ENCODE measurements at regions not wholly inside any gene's neighbourhood (a gene's known extent, or its start where the extent isn't known, plus 50 kb on each side); places are given as distances from the start of the nearest gene placed in this dataset.

GRCh38 chr9:12182806-12183205, 510.4 kb upstream of the TYRP1 start:
- no peak for DNase-seq

DNA sequence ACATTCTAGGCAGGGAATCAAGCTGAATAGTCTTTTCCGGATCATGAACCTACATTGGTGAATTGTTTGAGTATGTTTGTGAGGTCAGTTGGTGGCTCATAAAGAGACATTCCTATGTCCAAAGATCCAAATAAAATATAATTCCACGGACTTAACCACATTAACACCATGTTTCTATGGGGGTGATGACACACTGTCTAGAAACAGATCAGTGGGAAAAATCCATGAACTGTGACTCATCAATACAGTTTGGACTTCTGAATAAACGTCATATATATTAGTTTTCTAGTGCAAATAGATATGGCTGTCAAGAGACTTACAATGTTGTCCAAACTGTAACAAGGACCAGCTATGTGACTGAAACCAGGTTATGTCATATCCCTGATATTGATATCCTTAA, 509.9 kb upstream of the TYRP1 start:
- DNase-seq = no peak

DNA sequence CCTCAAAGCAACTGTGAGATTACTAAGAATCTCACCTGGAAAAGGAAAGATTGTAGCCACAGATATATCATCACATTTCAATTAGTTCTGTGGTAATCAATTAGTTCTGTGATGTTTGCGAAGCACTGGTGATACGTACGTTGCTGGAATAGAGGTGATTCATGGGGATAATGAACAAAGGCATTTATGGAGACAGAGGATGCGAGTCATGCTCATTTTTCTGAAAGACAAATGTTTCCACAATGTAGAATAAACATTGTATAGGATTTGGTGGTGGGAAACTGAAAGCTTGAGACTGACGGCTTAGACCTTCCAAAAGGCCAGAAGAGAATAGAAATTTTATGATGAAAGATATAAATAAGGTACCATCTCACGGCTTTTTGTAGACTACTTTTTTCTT, 507.3 kb upstream of the TYRP1 start:
- DNase-seq = no peak

GRCh38 chr9:12191630-12192029, 501.6 kb upstream of the TYRP1 start:
- DNase-seq = no peak

DNA sequence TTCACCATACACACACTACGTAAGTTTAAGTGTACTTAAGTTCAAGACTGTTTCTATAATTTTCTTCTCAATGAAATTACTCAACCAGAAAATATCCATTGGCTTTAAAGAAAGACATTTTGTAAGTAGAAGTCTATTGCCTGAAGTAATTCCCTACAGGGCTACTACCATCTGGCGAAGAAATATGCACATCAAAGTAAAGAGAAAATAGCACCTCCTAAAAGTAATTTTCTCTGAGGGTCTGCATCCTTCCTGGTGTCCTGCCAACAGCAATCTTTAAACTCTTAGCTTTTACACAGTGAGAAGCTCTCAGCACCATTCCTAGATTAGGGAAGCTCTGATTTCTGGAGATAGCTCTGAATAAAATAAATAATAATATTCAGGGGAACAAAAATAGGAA, 498.5 kb upstream of the TYRP1 start:
- DNase-seq = no peak

DNA sequence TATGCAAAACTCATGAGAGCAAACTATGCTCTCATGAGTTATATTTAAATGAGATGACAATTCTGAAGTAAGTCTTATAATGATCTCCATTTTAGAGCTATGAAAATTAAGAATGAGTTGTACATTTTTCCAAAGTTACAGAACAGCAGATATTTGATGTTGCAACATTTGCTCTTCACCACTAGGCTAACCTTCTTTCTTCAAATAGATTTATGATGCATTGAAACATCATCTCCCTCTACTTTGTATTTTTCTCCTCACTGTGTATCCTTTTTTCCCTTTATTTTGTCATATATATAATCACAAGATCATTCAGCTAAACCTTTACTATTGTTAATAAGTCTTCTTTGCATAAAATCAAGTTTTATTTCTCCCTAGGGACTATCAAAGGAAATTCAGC, 497.7 kb upstream of the TYRP1 start:
- DNase-seq = no peak

DNA sequence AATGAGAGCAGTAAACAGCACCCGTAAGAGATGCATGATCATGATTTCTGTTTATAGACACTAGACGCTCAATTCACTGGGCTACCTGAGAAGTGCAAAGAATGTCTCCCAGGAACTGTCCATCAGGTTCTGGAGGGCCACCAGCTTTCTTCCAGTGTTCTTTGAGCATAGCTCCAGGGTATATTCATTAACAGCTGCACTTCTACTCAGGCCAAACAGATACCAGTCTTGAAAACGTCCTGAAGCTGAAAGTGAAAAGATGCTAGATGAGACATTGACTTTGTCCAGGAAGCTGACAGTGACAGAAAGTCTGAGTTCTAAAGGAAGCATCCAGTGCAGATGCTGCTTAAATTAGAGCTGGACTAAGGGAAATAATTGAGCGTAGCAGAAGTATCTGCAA, 488.7 kb upstream of the TYRP1 start:
- DNase-seq = no peak

- DNase-seq = no peak
These were observed 480.3 kb upstream of the TYRP1 start for GRCh38 chr9:12212860-12213259.

- DNase-seq = no peak
These were observed 471.7 kb upstream of the TYRP1 start for GRCh38 chr9:12221470-12221869.

- DNase-seq = no peak
These were observed 468.7 kb upstream of the TYRP1 start for GRCh38 chr9:12224449-12224848.

DNA sequence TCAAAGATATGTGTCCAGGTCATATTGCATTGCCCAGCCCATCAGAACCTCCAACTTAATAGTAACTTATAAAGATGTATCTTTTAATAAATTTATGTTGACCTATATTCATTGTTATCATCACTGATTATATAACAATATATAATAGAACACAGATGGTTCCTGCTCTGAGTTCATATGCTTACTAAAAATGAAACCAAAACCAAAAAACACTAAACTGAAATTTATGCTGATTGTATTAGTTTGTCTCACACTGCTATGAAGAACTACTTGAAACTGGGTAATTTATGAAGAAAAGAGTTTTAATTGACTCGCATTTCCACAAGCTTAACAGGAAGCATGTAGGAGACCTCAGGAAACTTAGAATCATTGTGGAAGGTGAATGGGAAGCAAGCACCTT, 462.5 kb upstream of the TYRP1 start:
- DNase-seq = no peak

DNA sequence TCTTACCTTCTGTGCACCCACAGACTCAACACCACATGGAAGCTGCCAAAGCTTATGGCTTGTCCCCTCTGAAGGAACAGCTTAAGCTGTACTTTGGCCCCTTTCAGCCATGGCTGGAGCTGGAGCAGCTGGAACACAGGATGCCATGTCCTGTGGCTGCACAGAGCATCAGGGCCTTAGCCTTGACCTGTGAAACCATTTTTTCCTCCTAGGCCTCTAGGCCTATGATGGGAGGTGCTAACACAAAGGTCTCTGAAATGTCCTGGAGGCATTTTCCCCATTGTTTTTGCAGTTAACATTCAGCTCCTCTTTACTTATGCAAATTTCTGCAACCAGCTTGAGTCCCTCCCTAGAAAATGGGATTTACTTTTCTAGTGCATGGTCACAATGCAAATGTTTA, 461.4 kb upstream of the TYRP1 start:
- DNase-seq = no peak

DNA sequence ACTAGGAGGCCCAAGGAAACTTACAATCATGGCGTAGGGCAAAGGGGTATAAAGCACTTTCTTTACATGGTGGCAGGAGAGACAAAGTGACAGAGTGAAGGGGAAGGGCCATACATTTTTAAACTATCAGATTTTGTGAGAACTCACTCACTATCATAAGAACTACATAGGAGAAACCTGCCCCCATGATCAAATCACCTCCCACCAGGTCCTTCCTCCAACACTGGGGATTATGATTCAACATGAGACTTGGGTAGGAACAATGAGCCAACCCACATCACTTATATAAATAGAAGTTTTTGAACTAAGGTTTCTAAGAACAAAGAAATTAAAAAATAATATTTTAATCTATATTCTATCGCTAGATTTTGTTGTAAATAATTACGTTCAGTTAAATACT, 460.3 kb upstream of the TYRP1 start:
- DNase-seq = no peak

DNA sequence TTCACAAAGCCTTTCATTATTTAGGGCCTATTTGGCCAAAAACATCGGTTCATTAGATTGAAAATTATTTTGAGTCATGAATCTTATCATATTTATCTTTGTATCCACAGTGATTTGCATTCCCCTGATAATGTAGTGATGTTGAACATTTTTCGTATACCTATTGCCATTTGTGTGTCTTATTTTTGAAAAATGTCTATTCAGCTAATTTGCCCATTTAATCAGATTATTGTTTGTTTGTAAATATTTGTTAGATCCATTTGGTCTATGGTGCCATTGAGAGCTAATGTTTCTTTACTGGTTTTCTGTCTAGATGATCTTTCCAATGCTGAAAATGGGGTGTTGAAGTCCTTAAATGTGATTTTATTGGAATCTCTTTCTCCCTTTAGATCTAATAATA, 439.2 kb upstream of the TYRP1 start:
- no peak for DNase-seq

GRCh38 chr9:12266758-12267157, 426.4 kb upstream of the TYRP1 start:
- DNase-seq = no peak

- no peak for DNase-seq
These were observed 421.7 kb upstream of the TYRP1 start for GRCh38 chr9:12271421-12271891.

DNA sequence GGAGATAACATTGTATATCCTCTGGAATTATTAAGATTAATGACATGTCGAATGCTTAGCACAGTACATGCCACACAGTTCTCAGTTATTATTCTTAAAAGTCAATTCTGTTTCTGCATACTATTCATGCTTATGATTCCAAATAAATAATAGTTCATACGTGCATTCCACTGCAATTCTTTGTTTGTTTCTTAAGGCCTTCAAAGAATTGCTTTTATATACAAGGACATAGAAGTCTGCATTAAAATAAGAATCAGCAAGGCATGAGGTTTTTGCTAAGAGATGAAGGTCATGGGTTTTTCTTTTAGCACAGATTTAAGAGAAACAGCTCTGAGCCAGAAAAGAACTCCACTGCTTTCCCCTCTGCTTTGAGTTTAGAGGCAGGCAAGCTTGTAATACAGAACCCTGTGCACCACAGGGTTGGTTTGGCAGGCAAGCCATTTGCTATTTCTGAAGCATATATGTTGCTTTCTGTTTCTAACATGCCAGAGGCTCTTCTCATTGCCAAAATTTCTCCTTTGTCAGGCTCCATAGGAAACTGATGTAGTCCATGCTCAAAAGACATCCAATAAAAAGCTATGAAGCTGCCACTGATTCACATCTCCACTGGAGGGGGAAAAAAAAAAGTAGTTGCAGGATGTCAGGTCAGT, 420.6 kb upstream of the TYRP1 start:
- no peak for DNase-seq

- no peak for DNase-seq
These were observed 418.6 kb upstream of the TYRP1 start for GRCh38 chr9:12274577-12274976.

DNA sequence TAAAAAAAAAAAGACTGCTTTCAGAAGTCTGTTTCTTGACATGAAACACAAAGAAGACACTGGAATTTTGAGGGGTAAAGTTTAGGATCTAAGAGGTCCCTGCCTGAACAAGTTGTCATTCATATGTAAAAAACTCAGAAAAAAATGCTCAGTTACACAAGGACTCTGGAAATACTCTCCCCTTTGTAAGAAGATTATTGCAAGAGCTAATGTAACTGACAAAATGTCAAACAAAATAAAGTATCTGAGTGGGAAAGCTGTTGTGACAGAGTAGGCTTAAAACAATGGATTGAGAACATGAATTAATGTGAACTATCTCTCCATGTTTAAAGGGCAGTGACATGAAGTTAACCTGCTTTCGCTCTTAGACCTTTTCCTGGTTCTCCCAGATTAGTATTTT, 416.7 kb upstream of the TYRP1 start:
- DNase-seq = no peak

GRCh38 chr9:12289711-12290110, 403.5 kb upstream of the TYRP1 start:
- no peak for DNase-seq

DNA sequence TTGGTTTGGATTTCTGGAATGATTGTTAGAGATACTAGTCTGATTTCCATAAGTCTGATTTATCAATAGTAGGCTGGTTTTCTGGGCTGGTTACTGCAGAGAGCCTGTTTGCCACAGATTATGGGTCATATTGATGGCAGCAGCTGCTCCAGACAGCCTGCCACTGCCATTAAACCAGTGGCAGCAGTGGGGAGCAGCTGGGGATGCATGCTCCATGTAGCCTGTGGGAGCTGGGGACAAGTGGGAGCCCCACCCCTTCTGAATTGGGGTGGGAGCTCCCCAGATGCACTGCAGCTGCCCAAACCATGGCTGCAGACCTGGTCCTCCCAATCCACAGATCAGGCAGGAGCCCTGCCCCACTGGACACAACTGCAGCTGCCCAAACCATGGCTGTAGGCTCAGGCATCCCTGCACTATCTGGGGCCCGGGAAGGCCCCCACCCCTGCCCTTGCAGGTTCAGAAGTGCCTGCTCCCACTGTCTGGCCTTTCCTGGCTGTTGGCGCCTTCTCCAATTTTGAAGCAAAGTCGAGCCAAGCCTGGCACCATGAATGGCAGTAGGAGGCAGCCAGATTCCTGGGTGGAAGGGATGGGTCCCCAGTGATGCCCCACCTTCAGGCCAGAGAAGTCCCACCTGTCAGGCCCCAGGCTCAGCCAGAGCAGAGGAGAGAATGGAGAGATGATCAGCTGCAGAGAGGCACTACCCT, 402.9 kb upstream of the TYRP1 start:
- DNase-seq = no peak

- no peak for DNase-seq
These were observed 388.0 kb upstream of the TYRP1 start for GRCh38 chr9:12305211-12305610.

GRCh38 chr9:12314589-12314988, 378.6 kb upstream of the TYRP1 start:
- no peak for DNase-seq

DNA sequence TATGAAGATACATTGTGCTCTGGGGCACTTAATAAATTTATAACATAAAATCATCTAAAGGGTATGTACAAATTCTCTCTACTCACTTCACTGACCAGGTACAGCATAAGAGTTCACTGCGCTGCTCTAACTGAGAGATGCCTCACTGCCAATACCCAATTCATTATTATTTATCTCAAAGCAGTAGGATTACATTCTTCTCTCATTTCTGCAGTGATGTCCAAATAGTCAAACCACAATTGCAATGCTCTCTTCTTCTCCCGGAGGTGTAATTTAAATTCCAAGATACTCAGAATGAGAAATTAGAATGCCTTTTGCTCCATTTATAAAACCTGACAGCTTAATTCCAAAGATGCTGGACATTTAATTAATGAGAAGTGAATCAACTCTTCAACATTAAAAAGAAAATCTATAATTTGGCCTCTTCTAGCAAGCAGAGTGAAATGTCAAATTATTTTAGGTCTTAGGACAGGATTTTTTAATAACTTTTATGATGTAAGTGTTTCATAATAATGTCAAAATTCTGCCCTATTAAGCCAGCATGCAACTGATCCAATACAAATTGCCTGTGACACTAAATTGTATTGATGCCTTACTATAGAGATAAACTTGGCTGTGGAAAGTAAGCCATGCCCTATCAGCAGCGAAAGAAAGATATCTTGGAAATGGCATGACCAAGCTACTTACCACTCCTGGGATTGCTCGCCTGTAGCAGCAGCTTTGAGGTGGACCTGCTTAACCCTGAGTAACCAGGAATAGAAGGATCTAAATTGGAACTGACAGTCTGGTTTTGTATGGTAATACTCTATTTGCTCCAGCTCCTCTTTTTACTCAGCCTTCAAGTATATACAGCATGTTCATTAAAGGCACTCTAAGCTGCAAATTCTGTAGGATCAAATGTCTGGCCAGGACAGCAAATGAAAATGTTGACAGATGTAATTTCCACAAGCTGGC, 374.2 kb upstream of the TYRP1 start:
- DNase-seq = no peak

All from NCI-H2171 (cell line).